Mesenchymal stem cell (in vitro differentiated cells and primary cell): ENCODE measurements at regions not wholly inside any gene's neighbourhood (a gene's known extent, or its start where the extent isn't known, plus 50 kb on each side); places are given as distances from the start of the nearest gene placed in this dataset.

Experiments
- DNase-seq: peaks from one replicate; pipeline ENCODE4 v3.0.0-alpha.2; 2013
- H2AFZ ChIP-seq: one replicate; pipeline ENCODE4 v1.6.1; 2013; ENCODE audit warnings: low read depth, mild to moderate bottlenecking, control low read depth, inconsistent platforms, low read length, moderate library complexity
- H2AK5ac ChIP-seq: 2 replicates; pipeline ENCODE4 v1.6.1; 2013; ENCODE audit warnings: low read length, moderate library complexity, mild to moderate bottlenecking, inconsistent platforms; ENCODE audit not compliant: severe bottlenecking
- H2BK120ac ChIP-seq: one replicate; pipeline ENCODE4 v1.6.1; 2013; ENCODE audit warnings: low read depth, mild to moderate bottlenecking, inconsistent platforms, low read length, moderate library complexity
- H2BK12ac ChIP-seq, 2 experiments: one replicate each; pipeline ENCODE4 v1.6.1; 2013; ENCODE audit warnings: inconsistent platforms in 2 of 2, low read length in 2 of 2, mild to moderate bottlenecking in 2 of 2, moderate library complexity in 2 of 2, control low read depth in 1 of 2
- H2BK15ac ChIP-seq: one replicate; pipeline ENCODE4 v1.6.1; 2013; ENCODE audit warnings: mild to moderate bottlenecking, low read depth, inconsistent platforms; ENCODE audit not compliant: poor library complexity, severe bottlenecking
- H2BK5ac ChIP-seq: 2 replicates; pipeline ENCODE4 v1.6.1; 2013; ENCODE audit warnings: low read depth, mild to moderate bottlenecking, low read length, control low read depth, inconsistent platforms; ENCODE audit not compliant: poor library complexity, severe bottlenecking
- H3K14ac ChIP-seq, 2 experiments: one replicate each; pipeline ENCODE4 v1.6.1; 2013; ENCODE audit warnings: inconsistent platforms in 2 of 2, low read length in 2 of 2, control low read depth in 1 of 2, mild to moderate bottlenecking in 1 of 2, moderate library complexity in 1 of 2
- H3K18ac ChIP-seq, 2 experiments: one replicate each; pipeline ENCODE4 v1.6.1; 2013; ENCODE audit warnings: inconsistent platforms in 2 of 2, low read length in 2 of 2, control low read depth in 1 of 2, low read depth in 1 of 2, mild to moderate bottlenecking in 1 of 2
- H3K23ac ChIP-seq, 2 experiments: one replicate each; pipeline ENCODE4 v1.6.1; 2013; ENCODE audit warnings: inconsistent platforms in 2 of 2, low read length in 2 of 2, mild to moderate bottlenecking in 2 of 2, moderate library complexity in 2 of 2, control low read depth in 1 of 2
- H3K27ac ChIP-seq: 2 replicates; pipeline ENCODE4 v1.5.1; 2013; ENCODE audit warnings: mild to moderate bottlenecking, moderate library complexity, low read length, control low read depth, inconsistent platforms; ENCODE audit not compliant: poor library complexity, severe bottlenecking
- H3K27me3 ChIP-seq, 2 experiments: 2 replicates each; pipeline versions ENCODE4 v1.6.1 to v1.7.0; 2013; ENCODE audit warnings: low read length in 2 of 2, mild to moderate bottlenecking in 2 of 2, moderate library complexity in 2 of 2, control low read depth in 1 of 2, inconsistent platforms in 1 of 2; ENCODE audit not compliant: control insufficient read depth in 1 of 2, insufficient read depth in 1 of 2
- H3K36me3 ChIP-seq, 2 experiments: 2 replicates each; pipeline versions ENCODE4 v1.6.1 to v1.7.0; 2013; ENCODE audit warnings: low read length in 2 of 2, control low read depth in 1 of 2, inconsistent platforms in 1 of 2, low read depth in 1 of 2, mild to moderate bottlenecking in 1 of 2; ENCODE audit not compliant: insufficient read depth in 2 of 2, control insufficient read depth in 1 of 2
- H3K4ac ChIP-seq, 2 experiments: one replicate each; pipeline ENCODE4 v1.6.1; 2013; ENCODE audit warnings: inconsistent platforms in 2 of 2, low read length in 2 of 2, mild to moderate bottlenecking in 2 of 2, moderate library complexity in 2 of 2, control low read depth in 1 of 2, low read depth in 1 of 2
- H3K4me1 ChIP-seq: 2 replicates; pipeline ENCODE4 v1.6.1; 2013; ENCODE audit warnings: low read depth, low read length, control low read depth; ENCODE audit not compliant: control insufficient read depth, insufficient read depth
- H3K4me2 ChIP-seq: 2 replicates; pipeline ENCODE4 v1.6.1; 2013; ENCODE audit warnings: low read length, mild to moderate bottlenecking, inconsistent platforms; ENCODE audit not compliant: poor library complexity, severe bottlenecking
- H3K4me3 ChIP-seq, 2 experiments: 2 replicates each; pipeline versions ENCODE4 v1.5.1 to v1.7.0; 2013; ENCODE audit warnings: low read length in 2 of 2, mild to moderate bottlenecking in 2 of 2, control low read depth in 1 of 2, low read depth in 1 of 2; ENCODE audit not compliant: insufficient read depth in 1 of 2
- H3K79me1 ChIP-seq: replicated peaks from 2 replicates; pipeline ENCODE4 v1.6.1; 2013; ENCODE audit warnings: mild to moderate bottlenecking, control low read depth, low read length, inconsistent platforms; ENCODE audit not compliant: poor library complexity, severe bottlenecking
- H3K9ac ChIP-seq: 2 replicates; pipeline ENCODE4 v1.7.0; 2013; ENCODE audit warnings: mild to moderate bottlenecking, low read length, moderate library complexity
- H3K9me3 ChIP-seq: 2 replicates; pipeline ENCODE4 v1.7.0; 2013; ENCODE audit warnings: mild to moderate bottlenecking, low read length; ENCODE audit not compliant: control insufficient read depth
- H4K8ac ChIP-seq: one replicate; pipeline ENCODE4 v1.6.1; 2013; ENCODE audit warnings: inconsistent platforms, mild to moderate bottlenecking, low read length, moderate library complexity
- H4K91ac ChIP-seq: one replicate; pipeline ENCODE4 v1.6.1; 2013; ENCODE audit warnings: mild to moderate bottlenecking, low read length, inconsistent platforms
- WGBS: methylation state at CpG from one replicate; pipeline ENCODE4 v1.1.7; 2013; ENCODE audit warnings: mixed read lengths; 5-methylcytosine and 5-hydroxymethylcytosine counted together

GRCh38 chr2:164014791-164015190, 279.0 kb upstream of the FIGN start:
- no peak for DNase-seq
- no CpG with 5 or more reads among the region's 1 CpG for WGBS

GRCh38 chr2:164014068-164014731, 278.4 kb upstream of the FIGN start:
- DNase-seq: no peak
- no peak overlapping the region for H3K4ac ChIP-seq
- no peak overlapping the region for H3K18ac ChIP-seq
- H2BK5ac ChIP-seq: peak overlapping the region; percentile 91
- no peak overlapping the region for H3K23ac ChIP-seq
- no peak overlapping the region for H3K14ac ChIP-seq
- no peak overlapping the region for H2BK15ac ChIP-seq
- H3K9ac ChIP-seq: peak overlapping the region; percentile 19
- H2BK12ac ChIP-seq: no peak overlapping the region
- H3K27ac ChIP-seq: peak overlapping the region; percentile 96
- H3K4me1 ChIP-seq: peaks cover 4% of the 10 kb centered on the region
- no peak overlapping the region for H2BK120ac ChIP-seq
- 82% methylated on average over 11 of the region's 11 CpGs for WGBS
- H3K79me1 ChIP-seq: no peaks in the 10 kb centered on the region
- no peaks in the 10 kb centered on the region for H3K36me3 ChIP-seq
- peak overlapping the region in 1 of 2 experiments; percentile 17 for H3K4me3 ChIP-seq
- H3K27me3 ChIP-seq: no peaks in the 10 kb centered on the region
- no peak overlapping the region for H4K8ac ChIP-seq
- no peak overlapping the region for H4K91ac ChIP-seq
- H2AFZ ChIP-seq: no peak overlapping the region
- H3K4me2 ChIP-seq: no peak overlapping the region
- H2AK5ac ChIP-seq: peak overlapping the region; percentile 10
- H3K9me3 ChIP-seq: no peaks in the 10 kb centered on the region

More at GRCh38 chr2:164014791-164015190, 279.0 kb upstream of the FIGN start:
- H2BK5ac ChIP-seq: no peak overlapping the region
- no peaks in the 10 kb centered on the region for H3K9me3 ChIP-seq
- no peak overlapping the region for H3K23ac ChIP-seq
- no peak overlapping the region for H2BK120ac ChIP-seq
- H3K4me1 ChIP-seq: peaks cover 4% of the 10 kb centered on the region
- H4K91ac ChIP-seq: no peak overlapping the region
- peak overlapping the region; percentile 96 for H3K27ac ChIP-seq
- peak overlapping the region; percentile 19 for H3K9ac ChIP-seq
- no peak overlapping the region for H2AK5ac ChIP-seq
- H2BK12ac ChIP-seq: no peak overlapping the region
- H3K36me3 ChIP-seq: no peaks in the 10 kb centered on the region
- H3K18ac ChIP-seq: no peak overlapping the region
- H3K14ac ChIP-seq: no peak overlapping the region
- H3K79me1 ChIP-seq: no peaks in the 10 kb centered on the region
- H3K4me2 ChIP-seq: no peak overlapping the region
- H4K8ac ChIP-seq: no peak overlapping the region
- H2BK15ac ChIP-seq: no peak overlapping the region
- no peak overlapping the region for H2AFZ ChIP-seq
- H3K4ac ChIP-seq: no peak overlapping the region
- H3K4me3 ChIP-seq: no peak overlapping the region
- H3K27me3 ChIP-seq: no peaks in the 10 kb centered on the region

GRCh38 chr2:164012581-164012980, 276.8 kb upstream of the FIGN start:
- Histone ChIP-seq H4K91ac (no peak overlapping the region), H2BK12ac (no peak overlapping the region)

GRCh38 chr2:164009756-164010337, 274.0 kb upstream of the FIGN start:
- Histone ChIP-seq H2AFZ (no peak overlapping the region), H2BK15ac (no peak overlapping the region), H3K27ac (no peak overlapping the region)

More at GRCh38 chr2:164012581-164012980, 276.8 kb upstream of the FIGN start:
- Histone ChIP-seq H3K9me3 (no peaks in the 10 kb centered on the region), H3K4me1 (peaks cover 2% of the 10 kb centered on the region), H2BK5ac (no peak overlapping the region), H4K8ac (no peak overlapping the region), H2AFZ (no peak overlapping the region), H3K4me2 (no peak overlapping the region), H3K18ac (no peak overlapping the region), H3K4ac (no peak overlapping the region), H3K23ac (no peak overlapping the region), H2BK15ac (no peak overlapping the region), H3K27ac (no peak overlapping the region), H3K36me3 (no peaks in the 10 kb centered on the region), H3K9ac (no peak overlapping the region), H3K4me3 (no peak overlapping the region), H3K14ac (no peak overlapping the region), H3K27me3 (no peaks in the 10 kb centered on the region), H2BK120ac (no peak overlapping the region), H2AK5ac (peak overlapping the region; percentile 57), H3K79me1 (no peaks in the 10 kb centered on the region)
- WGBS: 100% methylated on average over 3 of the region's 3 CpGs
- DNase-seq: no peak

More at GRCh38 chr2:164009756-164010337, 274.0 kb upstream of the FIGN start:
- Histone ChIP-seq H4K91ac (no peak overlapping the region), H2BK12ac (no peak overlapping the region), H3K79me1 (no peaks in the 10 kb centered on the region), H2BK5ac (no peak overlapping the region), H3K14ac (no peak overlapping the region), H2BK120ac (no peak overlapping the region), H3K18ac (no peak overlapping the region), H3K9ac (no peak overlapping the region), H3K36me3 (no peaks in the 10 kb centered on the region), H3K23ac (no peak overlapping the region), H3K27me3 (no peaks in the 10 kb centered on the region), H2AK5ac (no peak overlapping the region), H3K4ac (no peak overlapping the region), H3K9me3 (no peaks in the 10 kb centered on the region), H3K4me2 (no peak overlapping the region), H4K8ac (no peak overlapping the region), H3K4me1 (no peaks in the 10 kb centered on the region), H3K4me3 (no peak overlapping the region)
- WGBS: 92% methylated on average over 6 of the region's 7 CpGs
- DNase-seq: no peak
